ENCODE measurements at regions not wholly inside any gene's neighbourhood (a gene's known extent, or its start where the extent isn't known, plus 50 kb on each side); places are given as distances from the start of the nearest gene placed in this dataset.
"Not testable (repeated sequence)": the region's sequence is repeated elsewhere in the genome, so short reads cannot be mapped to it uniquely, and the experiment has no call there.

DNA sequence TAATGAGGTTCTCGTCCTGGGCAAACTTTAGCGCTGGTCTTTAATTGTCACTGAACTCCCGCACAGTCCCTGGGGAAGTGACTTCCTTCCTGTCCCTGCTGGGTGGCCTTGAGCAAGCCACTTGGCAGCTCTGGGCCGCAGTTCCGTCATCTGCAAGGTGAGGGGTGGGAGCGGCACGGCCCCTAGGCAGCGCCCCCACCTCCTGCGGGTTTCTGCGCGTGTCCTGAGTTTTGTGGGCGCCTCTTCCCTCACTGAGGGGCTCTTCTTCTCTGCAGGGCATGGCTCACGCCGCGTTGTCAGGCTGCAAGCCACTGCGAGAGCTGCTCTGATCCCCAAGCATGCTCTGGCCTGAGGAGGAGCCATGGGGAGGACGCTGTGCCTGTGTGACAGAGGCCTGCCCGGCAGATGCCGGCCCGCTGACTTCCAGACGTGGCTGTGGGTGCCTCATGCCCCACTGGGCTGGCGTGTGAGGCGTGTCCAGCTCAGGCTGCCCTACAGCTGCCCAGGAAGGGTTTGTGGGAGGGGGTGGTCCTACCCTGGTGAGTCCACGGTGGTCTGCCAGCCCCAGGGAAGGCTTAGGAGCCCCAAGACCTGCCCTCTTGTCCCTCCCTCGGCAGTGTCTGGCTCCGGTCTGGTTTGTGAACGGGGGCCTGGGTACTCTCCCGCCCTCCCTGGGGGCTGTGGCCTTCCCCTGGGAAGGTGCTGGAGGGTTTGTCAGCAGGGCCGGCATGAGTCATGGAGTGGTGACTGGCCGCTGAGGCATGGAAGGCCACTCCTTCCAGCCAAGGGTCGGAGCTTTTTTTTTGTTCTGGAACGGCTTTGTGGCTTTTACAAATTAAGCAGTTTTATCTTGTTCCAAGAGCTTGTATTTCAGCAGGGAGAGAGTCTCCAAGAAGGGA, 182.0 kb downstream of the SEC14L1 start:
- DNase-seq: no peak

DNA sequence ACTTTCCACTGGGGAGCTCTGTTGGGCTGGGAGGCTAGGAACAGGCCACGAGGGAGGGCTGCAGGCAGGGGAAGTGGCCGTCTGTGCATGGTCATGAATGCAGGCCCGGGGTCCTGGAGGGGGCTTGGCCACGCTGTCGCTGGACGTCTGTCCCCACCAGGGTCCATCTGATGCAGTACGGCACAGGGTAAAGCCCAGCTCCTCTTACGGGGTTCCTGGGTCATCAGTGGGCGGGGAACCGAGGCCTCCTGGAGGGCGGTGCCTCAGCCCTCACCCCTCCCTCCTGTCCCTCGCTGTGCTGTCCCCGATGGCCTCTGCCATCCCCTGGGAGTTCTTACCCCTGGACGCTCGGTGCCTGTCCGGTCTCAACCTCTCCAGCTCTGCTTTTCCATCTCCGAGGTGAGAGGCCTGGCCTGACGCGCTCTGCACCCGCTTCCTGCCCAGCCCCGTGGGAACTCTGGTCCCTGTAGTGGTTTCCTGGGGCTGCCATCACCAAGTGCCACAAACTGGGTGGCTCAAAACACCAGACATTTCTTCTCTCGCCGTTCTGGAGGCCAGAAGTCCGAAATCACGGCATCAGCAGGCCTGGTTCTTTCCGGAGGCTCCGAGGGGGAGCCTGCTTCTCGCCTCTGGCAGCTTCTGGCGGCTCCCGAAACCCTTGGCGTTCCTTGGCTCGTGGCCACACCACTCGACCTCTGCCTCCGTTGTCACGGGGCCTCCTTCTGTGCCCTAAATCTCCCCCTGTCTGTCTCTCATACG, 182.8 kb downstream of the SEC14L1 start:
- no peak for DNase-seq

DNA sequence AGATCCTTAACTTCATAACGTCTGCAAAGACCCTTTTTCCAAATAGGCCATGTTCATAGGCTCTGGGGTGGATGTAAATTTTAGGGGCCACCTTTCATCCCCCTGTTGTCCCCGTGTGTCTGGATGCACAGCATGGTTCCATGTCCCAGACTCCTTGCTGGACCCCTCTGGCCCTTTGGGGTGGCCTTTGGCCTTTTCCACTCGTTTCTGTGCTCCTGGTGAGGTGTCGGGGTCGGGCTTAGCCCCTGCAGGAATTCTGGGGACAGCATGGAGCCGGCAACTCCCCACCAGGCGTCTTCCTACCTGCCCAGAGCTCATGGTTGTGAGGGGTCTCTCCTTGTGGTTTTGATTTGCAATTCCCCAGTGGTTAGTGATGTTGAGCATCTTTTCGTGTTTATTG, 183.5 kb downstream of the SEC14L1 start:
- no peak for DNase-seq

DNA sequence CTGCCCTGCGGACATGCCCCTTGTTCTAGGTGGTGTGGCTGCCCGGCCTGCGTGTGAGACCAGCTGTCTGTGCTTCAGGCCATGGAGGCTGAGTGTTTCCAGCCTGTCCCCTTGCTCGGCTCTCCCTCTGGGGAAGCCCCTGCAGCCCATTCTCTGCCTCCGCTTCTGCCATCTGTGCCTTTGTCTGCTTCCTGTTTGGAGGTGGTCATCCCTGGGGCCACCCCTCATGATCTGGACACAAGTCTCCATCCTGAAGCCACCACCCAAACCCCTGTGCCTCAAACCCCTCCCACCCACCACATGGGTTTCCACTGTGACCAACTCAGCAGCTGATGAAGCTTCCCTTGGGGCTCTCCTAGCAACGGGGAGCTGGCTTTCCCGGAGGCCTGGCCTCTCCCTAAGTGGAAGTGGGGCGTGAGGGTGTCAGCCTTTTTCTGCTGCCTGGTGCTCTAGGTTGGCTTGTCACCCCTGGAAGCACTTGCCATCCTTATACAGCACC, 184.9 kb downstream of the SEC14L1 start:
- DNase-seq: no peak

DNA sequence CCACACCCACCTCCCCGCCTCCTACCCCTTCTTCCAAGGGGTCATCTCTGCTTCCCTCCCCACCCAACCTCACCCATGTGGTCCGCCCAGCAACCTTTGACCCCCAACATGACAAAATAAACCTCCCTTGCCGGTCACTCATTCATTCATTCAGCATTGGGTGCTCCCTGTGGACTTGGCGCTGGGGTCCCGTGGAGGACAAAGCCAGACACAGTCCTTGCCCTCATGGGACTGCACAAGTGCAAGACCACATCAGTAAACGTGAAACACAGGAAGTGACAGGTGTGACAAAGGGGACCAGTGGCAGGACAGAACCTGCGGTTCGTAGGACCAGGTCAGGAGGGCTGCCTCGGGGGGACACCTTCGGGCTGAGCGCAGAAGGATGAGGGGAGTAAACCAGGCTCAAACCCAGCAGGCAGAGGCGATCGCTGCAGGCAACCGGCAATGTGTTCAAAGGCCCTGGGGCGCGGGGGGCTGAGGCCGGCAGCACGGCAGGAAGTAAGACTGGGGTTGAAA, 185.4 kb downstream of the SEC14L1 start:
- no peak for DNase-seq

DNA sequence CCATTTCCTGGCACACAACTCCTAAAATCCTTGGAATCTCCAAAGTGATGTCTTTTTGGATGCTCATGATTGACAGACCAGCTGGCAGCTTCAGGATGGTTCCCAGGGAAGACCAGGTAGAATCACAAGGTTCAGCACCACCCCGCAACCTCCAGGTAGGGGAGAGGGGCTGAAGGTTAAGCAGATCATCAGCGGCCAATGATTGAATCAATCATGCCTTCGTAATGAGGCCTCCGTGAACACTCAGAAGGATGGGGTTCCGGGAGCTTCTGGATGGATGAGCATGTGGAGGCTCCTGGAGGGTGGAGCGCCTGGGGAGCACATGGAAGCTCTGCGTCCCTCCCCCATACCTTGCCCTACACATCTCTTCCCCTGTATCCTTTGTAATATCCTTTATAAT, 185.9 kb downstream of the SEC14L1 start:
- DNase-seq: no peak

DNA sequence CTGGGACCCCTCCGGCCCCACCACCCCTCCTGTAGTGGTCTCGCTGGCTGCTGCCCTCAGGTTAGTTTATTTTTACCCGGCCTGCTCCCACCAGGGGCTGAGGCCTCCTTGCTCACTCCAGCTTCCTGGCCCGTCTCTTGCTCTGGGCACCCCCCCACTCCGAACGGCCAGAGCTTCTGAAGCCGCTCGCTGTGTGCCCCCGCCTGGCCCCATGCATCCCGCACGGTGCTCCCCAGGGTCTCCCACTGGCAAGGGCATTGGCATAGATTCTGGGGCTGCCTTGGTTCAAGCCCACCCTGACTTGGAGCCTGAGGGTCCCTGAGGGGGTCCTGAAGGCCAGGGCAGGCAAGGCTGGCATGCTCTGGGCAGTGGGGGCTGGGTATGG, 186.4 kb downstream of the SEC14L1 start:
- no peak for DNase-seq

DNA sequence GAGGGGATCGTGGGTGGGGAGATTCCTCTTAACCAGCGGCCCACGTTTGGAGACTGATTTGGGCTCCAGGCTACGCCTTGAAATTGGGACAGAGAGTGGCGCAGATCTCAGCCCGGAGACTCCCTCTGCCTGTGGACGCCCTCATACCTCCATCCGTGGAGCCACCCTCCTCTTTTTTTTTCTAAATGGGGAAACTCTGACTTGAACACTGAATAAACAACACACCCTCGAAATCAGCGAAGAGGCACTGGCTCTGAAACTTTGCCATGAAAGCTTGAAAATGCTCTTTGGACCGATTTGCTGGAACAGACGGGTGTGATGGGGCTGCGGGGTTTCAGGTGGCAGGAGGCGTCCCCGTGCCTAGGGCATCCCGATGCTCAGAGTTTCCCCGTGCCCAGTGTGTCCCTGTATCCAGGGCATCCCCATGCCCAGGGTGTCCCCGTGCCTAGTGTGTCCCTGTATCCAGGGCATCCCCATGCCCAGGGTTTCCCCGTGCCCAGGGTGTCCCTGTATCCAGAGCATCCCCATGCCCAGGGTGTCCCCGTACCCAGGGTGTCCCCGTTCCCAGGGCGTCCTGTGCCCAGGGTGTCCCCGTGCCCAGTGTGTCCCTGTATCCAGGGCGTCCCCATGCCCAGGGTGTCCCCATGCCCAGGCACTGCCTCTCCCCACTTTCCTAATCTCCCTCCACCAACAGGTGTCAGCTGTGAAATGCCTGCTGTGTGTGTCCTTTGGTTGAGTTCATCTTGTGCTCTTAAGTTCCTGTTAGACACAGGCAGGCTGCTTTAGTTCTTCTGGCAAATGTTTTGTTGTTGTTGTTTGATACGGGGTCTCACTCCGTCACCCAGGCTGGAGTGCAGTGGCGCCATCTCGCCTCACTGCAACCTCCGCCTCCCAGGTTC, 187.0 kb downstream of the SEC14L1 start:
- no peak for DNase-seq

DNA sequence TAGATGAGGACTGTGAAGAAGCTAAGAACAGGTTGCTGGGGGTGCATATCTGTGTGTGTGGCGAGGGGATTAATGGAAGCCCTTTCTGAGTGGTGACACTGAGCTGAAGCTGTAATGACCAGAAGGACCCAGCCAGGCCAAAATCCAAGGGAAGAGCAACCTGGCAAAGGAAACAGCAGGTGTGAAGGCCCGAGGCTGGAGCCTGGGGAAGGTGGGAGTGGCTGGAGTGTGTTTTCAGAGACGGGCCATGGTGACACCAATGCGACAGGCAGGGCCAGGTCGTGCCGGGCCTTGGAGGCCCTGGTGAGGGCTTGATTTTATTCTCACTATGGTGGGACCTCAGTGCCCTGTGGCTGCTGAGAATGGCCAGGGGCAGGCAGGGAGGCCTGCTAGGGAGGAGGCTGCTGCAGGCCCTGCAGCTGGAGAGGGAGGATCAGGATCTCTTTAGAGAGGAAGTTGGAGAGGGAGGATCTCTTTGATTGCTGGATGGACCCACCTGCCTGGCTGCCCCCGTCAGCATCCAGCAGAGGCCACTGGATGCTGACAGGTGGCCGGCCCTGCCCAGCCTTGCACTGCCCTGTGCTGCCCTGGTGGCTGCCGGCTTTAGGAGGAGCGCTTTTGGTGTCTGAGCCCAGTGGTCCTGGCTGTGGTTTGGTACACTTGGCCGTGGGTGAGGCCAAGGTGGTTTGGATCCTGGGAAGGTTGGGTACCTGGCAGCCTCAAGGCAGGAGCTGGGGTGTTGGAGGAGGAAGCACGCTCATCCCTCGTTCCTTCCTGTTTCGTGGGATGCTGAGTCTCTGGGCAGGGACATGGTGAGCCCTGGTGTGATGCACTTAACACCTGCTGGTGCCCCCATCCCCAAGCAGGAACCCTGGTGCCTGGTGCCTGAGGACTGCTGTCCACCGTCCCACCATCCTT, 188.3 kb downstream of the SEC14L1 start:
- DNase-seq: no peak

DNA sequence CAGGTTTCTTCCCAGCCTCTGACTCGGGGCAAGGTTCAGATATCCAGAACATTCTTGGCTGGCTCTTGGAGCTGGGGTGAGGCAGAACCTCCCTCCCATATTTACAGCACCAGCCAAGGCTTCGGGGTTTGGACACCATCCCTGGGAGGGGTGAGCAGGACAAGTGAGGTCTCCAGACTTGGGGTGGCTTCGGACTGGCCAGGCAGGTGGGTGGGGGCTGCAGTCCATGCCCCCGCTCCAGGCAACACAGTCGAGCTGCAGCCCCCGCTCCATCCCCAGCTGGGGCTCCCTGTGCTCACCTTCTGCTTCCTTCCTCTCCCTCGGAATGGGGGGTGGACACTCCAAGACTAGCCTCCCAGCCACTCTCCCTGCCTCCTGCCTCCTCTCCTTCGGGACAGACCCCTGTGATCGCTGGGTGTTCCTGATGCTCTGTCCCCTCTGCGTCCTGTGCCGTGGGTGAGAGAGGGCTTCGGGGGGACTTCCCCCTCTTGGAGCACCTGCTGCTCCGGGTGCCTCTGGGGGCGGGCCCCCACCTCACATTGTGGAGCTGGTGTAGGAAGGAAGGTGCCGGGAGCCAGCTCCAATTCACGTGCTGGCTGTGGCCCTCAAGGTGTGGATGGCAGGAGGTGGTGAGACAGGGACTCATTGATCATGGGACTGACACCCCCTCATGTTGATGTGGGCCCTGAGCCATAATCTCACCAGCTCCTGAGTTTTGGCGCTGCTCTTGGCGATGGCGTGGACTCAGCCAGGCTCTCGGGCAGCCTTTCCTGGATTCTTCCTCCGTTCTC, 189.2 kb downstream of the SEC14L1 start:
- no peak for DNase-seq

DNA sequence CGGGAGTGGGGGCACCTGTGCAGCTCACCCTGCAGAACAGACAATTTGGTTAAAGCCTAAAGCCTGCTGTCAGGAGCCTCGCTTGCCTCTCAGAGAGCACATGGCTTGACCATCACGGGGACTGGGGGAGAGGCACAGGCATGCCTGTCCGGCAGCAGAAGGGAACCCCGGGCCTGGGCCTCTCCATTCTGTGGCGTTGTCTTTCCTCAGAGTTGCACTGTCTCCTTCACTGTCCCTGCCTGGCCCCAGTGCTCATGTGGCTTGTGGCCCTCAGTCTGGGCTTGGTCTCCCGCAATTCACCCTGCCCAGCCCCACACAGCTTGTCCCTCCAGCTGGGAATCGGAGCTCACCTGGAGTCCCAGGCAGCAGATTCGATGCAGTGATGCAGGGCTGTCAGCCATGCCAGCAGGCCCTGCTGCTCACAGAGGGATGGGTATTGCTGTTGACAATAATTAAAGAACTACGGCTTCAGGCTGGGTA, 189.9 kb downstream of the SEC14L1 start:
- DNase-seq: no peak

DNA sequence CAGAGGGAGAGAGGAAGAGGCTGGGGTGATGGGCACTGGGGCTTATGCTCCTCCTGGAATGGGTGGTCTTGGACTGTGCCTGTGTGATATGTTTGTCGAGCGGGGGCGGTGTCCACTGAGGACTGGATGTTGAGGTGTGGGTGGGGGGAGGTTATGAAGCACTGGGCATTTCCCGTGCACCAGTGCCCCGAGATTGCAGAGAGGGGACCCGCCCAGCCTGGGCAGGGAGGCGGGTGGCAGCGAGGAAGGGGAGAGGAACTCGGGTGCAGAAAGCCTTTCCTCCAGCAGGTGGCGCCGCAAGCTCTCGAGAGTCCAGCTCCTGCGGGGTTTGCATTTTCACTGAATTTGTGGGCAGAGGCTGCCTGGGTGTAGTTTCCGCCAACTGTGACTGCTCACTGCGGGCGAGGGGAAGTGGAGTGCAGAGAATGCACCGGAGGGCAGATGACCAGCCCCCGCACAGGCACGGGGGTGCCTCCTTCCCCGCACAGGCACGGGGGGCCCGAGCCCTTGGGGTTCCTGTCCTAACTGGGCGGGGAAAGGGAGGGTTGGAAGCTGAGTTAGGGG, 190.6 kb downstream of the SEC14L1 start:
- DNase-seq: peak; percentile 89 to 92

DNA sequence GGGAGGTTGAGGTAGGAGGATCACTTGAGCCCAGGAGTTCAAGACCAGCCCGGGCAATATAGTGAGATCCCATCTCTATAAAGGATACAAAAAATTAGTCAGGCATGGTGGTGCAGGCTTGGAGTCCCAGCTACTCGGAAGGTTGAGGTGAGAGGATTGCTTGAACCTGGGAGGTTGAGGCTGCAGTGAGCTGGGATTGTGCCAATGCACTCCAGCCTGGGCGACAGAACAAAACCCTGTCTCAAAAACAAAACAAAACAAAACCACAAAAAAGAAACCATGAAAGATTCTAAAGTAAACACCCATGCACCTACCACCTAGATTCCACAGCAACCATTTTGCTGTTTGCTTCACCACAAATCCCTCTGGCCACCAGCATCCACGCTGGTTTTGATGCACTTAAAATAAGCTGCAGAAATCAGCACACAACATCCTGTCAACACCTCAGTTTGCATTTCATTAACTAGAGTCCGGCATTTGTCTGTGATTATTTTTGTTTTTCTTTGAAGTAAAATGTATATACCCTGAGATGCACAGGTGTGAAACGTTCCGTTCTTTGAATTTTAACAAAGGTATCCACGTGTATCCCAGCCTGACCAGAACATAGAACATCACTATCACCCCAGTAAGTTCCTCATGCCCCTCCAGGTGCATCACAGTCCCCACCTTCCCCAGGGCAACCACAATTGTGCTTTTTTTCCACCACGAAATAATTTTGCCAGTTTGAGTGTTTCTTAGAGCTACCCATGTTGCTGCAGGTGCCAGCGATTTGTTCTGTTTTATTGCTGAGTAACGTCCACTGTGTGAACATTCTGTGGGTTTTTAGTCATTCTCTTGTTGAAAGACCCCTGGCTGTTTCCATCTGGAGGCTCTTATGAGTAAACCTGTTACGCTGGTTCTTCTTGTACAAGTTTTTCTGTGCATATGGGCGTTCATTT, 191.5 kb downstream of the SEC14L1 start:
- no peak for DNase-seq

DNA sequence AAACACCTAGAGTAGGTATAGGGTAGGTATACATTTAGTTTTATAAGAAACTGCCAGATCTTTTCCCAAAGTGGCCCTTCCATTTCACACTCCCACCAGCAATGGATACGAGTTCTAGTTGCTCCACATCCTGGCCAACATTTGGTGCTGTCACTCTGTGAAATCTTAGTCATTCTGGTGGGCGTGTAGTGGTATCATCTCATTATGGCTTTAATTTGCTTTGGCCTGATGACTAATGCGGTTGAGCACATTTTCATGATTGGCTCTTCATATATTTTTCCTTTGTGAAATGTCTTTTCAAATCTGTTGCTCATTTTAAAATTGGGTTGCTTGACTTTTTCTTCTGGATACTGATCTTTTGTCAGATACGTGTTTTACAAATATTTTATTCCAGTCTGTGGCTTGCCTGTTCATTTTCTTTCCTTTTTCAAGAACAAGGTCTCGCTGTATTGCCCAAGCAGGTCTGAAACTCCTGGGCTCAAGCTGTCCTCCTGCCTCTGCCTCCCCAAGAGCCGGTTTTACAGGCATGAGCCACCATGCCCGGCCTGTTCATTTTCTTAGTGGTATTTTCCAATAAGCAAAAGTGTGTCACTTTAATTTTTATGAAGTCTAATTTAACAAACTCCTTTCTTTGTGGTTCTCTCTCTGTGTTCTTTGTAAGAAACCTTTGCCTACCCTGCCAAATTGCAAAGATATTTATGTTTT, 192.4 kb downstream of the SEC14L1 start:
- DNase-seq: no peak

DNA sequence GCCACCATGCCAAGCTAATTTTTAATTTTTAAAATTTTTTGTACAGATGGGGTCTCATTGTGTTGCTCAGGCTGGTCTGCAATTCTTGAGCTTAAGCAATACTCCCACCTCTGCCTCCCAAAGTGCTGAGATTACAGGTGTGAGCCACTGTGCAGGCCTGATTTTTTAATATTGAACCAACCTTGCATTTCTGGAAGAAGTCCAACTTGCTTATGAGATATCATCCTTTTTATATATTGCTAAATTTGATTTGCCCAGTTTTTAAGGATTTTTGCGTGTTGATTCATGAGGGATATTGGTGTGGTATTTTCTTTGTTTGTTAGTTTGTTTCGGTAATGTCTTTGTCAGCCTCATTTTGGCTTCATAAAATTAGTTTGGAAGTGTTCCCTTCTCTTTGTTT, 196.4 kb downstream of the SEC14L1 start:
- DNase-seq: no peak

DNA sequence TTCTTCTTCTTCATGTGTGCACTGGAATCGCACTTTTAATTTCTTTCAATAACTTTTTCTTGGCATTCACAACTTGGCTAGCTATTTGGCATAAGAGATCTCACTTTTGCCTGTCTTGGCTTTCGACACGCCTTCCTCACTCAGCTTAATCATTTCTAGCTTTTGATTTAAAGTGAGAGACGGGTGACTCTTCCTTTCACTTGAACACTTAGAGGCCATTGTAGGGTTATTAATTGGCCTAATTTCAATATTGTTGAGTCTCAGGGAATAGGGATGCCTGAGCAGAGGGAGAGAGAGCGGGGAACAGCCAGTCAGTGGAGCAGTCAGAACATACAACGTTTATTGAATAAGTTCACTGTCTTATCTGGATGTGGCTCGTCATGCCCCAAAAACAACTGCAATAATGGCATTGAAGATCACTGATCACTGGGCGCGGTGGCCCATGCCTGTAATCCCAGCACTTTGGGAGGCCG, 200.3 kb downstream of the SEC14L1 start:
- no peak for DNase-seq

DNA sequence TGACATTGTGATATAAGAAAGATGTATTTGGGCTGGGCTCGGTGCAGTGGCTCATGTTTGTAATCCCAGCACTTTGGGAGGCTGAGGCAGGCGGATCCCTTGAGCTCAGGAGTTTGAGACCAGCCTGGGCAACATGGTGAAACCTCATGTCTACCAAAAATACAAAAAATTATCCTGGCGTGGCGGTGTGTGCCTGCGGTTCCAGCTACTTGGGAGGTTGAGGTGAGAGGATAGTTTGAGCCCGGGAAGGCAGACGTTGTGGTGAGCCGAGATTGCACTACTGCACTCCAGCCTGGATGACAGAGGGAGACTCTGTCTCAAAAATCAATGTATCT, 201.9 kb downstream of the SEC14L1 start:
- not testable (repeated sequence) for DNase-seq

DNA sequence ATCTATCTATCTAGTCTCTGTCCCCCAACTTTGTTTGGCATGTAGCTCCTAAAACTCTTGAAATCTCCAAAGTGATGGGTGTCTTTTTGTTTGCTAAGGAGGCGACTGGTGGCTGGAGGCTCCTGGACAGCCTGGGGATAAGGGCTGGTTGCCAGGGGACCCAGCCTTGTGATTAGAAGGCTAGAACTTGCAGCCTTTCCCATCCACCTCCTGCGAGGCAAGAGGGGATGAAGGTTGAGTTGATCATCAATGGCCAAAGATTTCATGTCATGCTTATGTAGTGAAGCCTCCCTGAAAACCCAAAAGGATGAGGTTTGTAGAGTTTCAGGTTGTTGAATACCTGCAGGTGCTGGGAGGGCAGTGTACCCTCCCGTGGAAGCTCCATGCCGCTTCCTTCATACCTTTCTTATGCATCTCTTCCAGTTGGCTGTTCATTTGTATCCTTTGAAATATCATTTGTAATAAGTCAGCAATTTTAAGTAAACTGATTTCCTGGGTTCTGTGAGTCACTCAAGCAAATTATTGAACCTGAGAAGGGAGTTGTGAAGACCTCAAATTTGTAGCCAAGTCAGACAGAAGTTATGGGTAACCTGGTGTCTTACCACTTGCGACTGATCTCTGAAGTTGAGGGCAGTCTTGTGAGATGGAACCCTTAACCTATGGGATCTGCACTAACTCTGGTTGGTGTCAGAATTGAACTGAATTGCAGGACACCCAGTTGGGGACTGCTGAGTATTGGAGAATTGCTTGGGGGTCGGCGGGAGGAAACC, 202.4 kb downstream of the SEC14L1 start:
- no peak for DNase-seq
